ENCODE measurements at regions not wholly inside any gene's neighbourhood (a gene's known extent, or its start where the extent isn't known, plus 50 kb on each side); places are given as distances from the start of the nearest gene placed in this dataset.

- Mint-ChIP-seq H3K27me3 (ENCODE audit: low read depth) (no peaks in the 10 kb centered on the region), H3K27ac (ENCODE audit: unreplicated experiment) (no peak overlapping the region), H3K9me3 (peaks cover 13% of the 10 kb centered on the region), H3K4me1 (peaks cover 37% of the 10 kb centered on the region), H3K4me3 (no peak overlapping the region), H3K36me3 (ENCODE audit: low read depth) (peaks cover 7% of the 10 kb centered on the region)
- TF ChIP-seq, protein P1, sequence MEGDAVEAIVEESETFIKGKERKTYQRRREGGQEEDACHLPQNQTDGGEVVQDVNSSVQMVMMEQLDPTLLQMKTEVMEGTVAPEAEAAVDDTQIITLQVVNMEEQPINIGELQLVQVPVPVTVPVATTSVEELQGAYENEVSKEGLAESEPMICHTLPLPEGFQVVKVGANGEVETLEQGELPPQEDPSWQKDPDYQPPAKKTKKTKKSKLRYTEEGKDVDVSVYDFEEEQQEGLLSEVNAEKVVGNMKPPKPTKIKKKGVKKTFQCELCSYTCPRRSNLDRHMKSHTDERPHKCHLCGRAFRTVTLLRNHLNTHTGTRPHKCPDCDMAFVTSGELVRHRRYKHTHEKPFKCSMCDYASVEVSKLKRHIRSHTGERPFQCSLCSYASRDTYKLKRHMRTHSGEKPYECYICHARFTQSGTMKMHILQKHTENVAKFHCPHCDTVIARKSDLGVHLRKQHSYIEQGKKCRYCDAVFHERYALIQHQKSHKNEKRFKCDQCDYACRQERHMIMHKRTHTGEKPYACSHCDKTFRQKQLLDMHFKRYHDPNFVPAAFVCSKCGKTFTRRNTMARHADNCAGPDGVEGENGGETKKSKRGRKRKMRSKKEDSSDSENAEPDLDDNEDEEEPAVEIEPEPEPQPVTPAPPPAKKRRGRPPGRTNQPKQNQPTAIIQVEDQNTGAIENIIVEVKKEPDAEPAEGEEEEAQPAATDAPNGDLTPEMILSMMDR (conservative IDR thresholded peaks at IDR 0.05) = no peak
- DNase-seq (ENCODE audit: low read depth, low spot score) = no peak
Measured at GRCh38 chr1:81682490-81682889, 118.2 kb upstream of the ADGRL2 start.

DNA sequence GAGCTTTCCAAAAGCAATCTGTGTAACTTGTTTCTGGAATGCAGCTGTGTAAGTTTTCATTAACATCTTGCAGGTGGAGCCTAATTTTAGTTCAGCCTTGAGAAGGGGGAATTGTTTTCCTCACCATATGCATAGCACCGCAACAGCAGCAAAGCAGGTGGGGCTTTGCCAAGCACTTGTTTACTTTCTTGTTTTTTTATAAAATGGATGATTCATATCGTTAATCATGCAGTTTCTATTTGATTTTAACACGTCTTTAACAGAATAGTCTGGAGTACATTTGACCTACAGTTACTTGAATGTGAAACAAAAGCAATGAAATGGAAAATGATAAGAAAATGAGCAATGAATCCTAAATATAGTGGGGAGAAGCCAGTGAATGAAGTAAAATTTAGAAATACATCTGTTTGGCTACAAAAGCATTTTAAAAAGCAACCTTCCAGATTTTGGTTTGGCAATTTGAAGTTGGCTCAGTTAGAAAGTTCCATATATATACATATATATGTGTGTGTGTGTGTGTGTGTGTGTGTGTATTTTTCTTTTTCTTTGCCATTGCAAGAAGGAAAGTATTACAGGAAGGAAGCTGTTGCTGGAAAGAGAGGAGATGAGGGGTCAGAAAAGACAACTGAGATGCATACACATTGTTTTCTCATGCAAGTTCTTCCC is 119.0 kb upstream of the ADGRL2 start:
- H3K9me3 Mint-ChIP-seq = peaks cover 13% of the 10 kb centered on the region
- TF ChIP-seq, protein P1 (conservative IDR thresholded peaks at IDR 0.05) = no peak
- H3K27me3 Mint-ChIP-seq (ENCODE audit: low read depth) = no peaks in the 10 kb centered on the region
- peaks cover 4% of the 10 kb centered on the region for H3K36me3 Mint-ChIP-seq (ENCODE audit: low read depth)
- peaks cover 37% of the 10 kb centered on the region for H3K4me1 Mint-ChIP-seq
- no peak overlapping the region for H3K27ac Mint-ChIP-seq (ENCODE audit: unreplicated experiment)
- no peak for DNase-seq (ENCODE audit: low read depth, low spot score)
- no peak overlapping the region for H3K4me3 Mint-ChIP-seq

GRCh38 chr1:81681114-81681513 is 119.6 kb upstream of the ADGRL2 start:
- H3K4me3 Mint-ChIP-seq = no peak overlapping the region
- no peak for DNase-seq (ENCODE audit: low read depth, low spot score)
- H3K27ac Mint-ChIP-seq (ENCODE audit: unreplicated experiment) = no peak overlapping the region
- TF ChIP-seq, protein P1 (conservative IDR thresholded peaks at IDR 0.05) = no peak
- H3K27me3 Mint-ChIP-seq (ENCODE audit: low read depth) = no peaks in the 10 kb centered on the region
- peaks cover 4% of the 10 kb centered on the region for H3K36me3 Mint-ChIP-seq (ENCODE audit: low read depth)
- peaks cover 9% of the 10 kb centered on the region for H3K9me3 Mint-ChIP-seq
- peaks cover 37% of the 10 kb centered on the region for H3K4me1 Mint-ChIP-seq

DNA sequence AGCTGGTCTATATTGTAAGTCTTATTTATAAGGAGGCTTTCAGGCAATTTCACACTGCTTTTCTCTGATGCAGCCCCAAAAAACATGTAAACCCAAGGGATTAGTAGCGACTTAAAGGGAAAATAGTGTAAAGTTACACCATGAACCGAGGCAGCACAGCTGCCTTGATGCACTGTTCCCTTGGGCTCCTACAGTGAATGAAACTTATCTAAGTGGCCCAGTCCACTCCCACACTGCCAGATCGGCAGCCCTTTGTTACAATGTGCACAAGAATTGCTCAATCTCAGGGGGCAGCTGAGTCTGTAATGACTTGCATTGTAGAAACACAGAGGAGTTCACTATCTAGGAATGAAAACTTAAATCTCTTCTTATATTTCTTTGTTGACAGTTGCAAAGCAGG is 120.8 kb upstream of the ADGRL2 start:
- TF ChIP-seq, protein P1 (conservative IDR thresholded peaks at IDR 0.05) = no peak
- Mint-ChIP-seq H3K9me3 (peaks cover 5% of the 10 kb centered on the region), H3K36me3 (ENCODE audit: low read depth) (peaks cover 4% of the 10 kb centered on the region), H3K4me1 (peaks cover 37% of the 10 kb centered on the region), H3K4me3 (no peak overlapping the region), H3K27ac (ENCODE audit: unreplicated experiment) (no peak overlapping the region), H3K27me3 (ENCODE audit: low read depth) (no peaks in the 10 kb centered on the region)
- DNase-seq (ENCODE audit: low read depth, low spot score) = peak; percentile 8

GRCh38 chr1:81678779-81679178 is 122.0 kb upstream of the ADGRL2 start:
- Mint-ChIP-seq H3K9me3 (peaks cover 2% of the 10 kb centered on the region), H3K27ac (ENCODE audit: unreplicated experiment) (no peak overlapping the region), H3K36me3 (ENCODE audit: low read depth) (no peaks in the 10 kb centered on the region), H3K27me3 (ENCODE audit: low read depth) (no peaks in the 10 kb centered on the region), H3K4me3 (no peak overlapping the region), H3K4me1 (peaks cover 41% of the 10 kb centered on the region)
- no peak for DNase-seq (ENCODE audit: low read depth, low spot score)
- TF ChIP-seq, protein P1 (conservative IDR thresholded peaks at IDR 0.05) = no peak
